ENCODE measurements at regions not wholly inside any gene's neighbourhood (a gene's known extent, or its start where the extent isn't known, plus 50 kb on each side); places are given as distances from the start of the nearest gene placed in this dataset.

GRCh38 chr13:104616990-104617389 lies 1550.8 kb upstream of the SLC10A2 start:
- TF ChIP-seq TAF1 (IDR thresholded peaks at IDR 0.05; ENCODE audit: borderline replicate concordance, low read depth, low read length) (no peak), POLR2AphosphoS5 (IDR thresholded peaks at IDR 0.05; ENCODE audit: low read depth, low read length) (no peak)

Data from GM12892 (cell line).